HCT116 (cell line): ENCODE measurements at regions not wholly inside any gene's neighbourhood (a gene's known extent, or its start where the extent isn't known, plus 50 kb on each side); places are given as distances from the start of the nearest gene placed in this dataset.

ENCODE experiments used
- ATAC-seq: fragments of 200-7000 bp; cut with Tn5 transposase; 2 replicates; pipeline ENCODE4 v1.9.1; 2020; ENCODE audit warnings: mild to moderate bottlenecking, moderate library complexity
- BruUV-seq: library from RNA; stranded (reverse); fragments of 400-500 nt; replicated peaks from 2 replicates; lab custom pipeline; 2021; lab: Mats Ljungman, UMichigan
- CTCF ChIA-PET: fragments of 300-600 bp; sonication (Branson Sonifier 250); formaldehyde crosslinking; loops from one replicate; lab custom pipeline; 2021; ENCODE audit warnings: antibody characterized with exemption; lab: Charles Lee
- POLR2A ChIA-PET: fragments of 300-600, 350-600 bp; sonication (Branson Sonifier 250); formaldehyde crosslinking; loops from one replicate; lab custom pipeline; 2021; ENCODE audit warnings: antibody characterized with exemption; lab: Charles Lee
- RAD21 ChIA-PET, 2 experiments: fragments of 300-600 bp; sonication (Branson Sonifier 250); formaldehyde crosslinking; loops; one replicate each; lab custom pipeline; 2023; ENCODE audit warnings: low total read pairs in 2 of 2; ENCODE audit not compliant: uncharacterized antibody in 2 of 2, unreplicated experiment in 2 of 2, low non-redundant PET in 1 of 2; lab: Charles Lee
- DNase-seq: peaks from one replicate; pipeline ENCODE4 v3.0.0-alpha.2; 2010; ENCODE audit warnings: low read depth, low spot score
- H2AFZ ChIP-seq: fragments of 200-600 bp; shearing (Covaris generic), sonication (generic); 2 replicates; pipeline ENCODE4 v1.6.1; 2017; ENCODE audit warnings: low read depth, mixed run types, mixed read lengths, antibody characterized with exemption, low read length; ENCODE audit not compliant: poor library complexity, severe bottlenecking
- H3K27ac ChIP-seq: 2 replicates; pipeline ENCODE4 v1.5.1; 2012; ENCODE audit warnings: low read depth, low read length
- H3K27me3 ChIP-seq: fragments of 200-600 bp; sonication (generic); 2 replicates; pipeline ENCODE4 v1.6.1; 2016; ENCODE audit warnings: mixed run types, low read length, mixed read lengths; ENCODE audit not compliant: insufficient read depth
- H3K36me3 ChIP-seq, 2 experiments: fragments of 200-500 bp in 1 of 2; fragments of 200-600 bp in 1 of 2; sonication (Bioruptor generic) in 1 of 2; sonication (generic) in 1 of 2; 2 replicates each; pipeline versions ENCODE4 v1.5.1 to v1.6.1; 2014 to 2016; ENCODE audit warnings: low read length in 2 of 2, inconsistent platforms in 1 of 2, mixed read lengths in 1 of 2, mixed run types in 1 of 2; ENCODE audit not compliant: insufficient read depth in 2 of 2, control insufficient read depth in 1 of 2
- H3K4me1 ChIP-seq, 2 experiments: fragments of 200-600 bp in 1 of 2; sonication (generic) in 1 of 2; 2 replicates each; pipeline versions ENCODE4 v1.5.1 to v1.6.1; 2012 to 2017; ENCODE audit warnings: low read length in 2 of 2, inconsistent platforms in 1 of 2, mild to moderate bottlenecking in 1 of 2, mixed read lengths in 1 of 2, mixed run types in 1 of 2, moderate library complexity in 1 of 2; ENCODE audit not compliant: insufficient read depth in 2 of 2, control insufficient read depth in 1 of 2
- H3K4me2 ChIP-seq: fragments of 200-600 bp; sonication (generic); 2 replicates; pipeline ENCODE4 v1.6.1; 2017; ENCODE audit warnings: mixed run types, low read length, mixed read lengths
- H3K4me3 ChIP-seq, 2 experiments: fragments of 200-600 bp in 1 of 2; sonication (generic) in 1 of 2; replicated peaks in 1 of 2; 2 replicates each; pipeline ENCODE4 v1.5.1; 2011 to 2016; ENCODE audit warnings: low read length in 2 of 2, control low read depth in 1 of 2, low read depth in 1 of 2, mild to moderate bottlenecking in 1 of 2, mixed read lengths in 1 of 2, mixed run types in 1 of 2
- H3K79me2 ChIP-seq: fragments of 200-600 bp; sonication (generic); 2 replicates; pipeline ENCODE4 v1.6.1; 2017; ENCODE audit warnings: mild to moderate bottlenecking, mixed run types, low read length, moderate library complexity, mixed read lengths; ENCODE audit not compliant: insufficient read depth
- H3K9ac ChIP-seq: fragments of 200-600 bp; sonication (generic); 2 replicates; pipeline ENCODE4 v1.6.1; 2016; ENCODE audit warnings: low read length, mixed read lengths
- H3K9me2 ChIP-seq: fragments of 200-600 bp; sonication (generic), shearing (Covaris generic); 2 replicates; pipeline ENCODE4 v1.6.1; 2017; ENCODE audit warnings: mixed run types, mild to moderate bottlenecking, moderate library complexity; ENCODE audit not compliant: insufficient read depth
- H3K9me3 ChIP-seq, 2 experiments: fragments of 200-500 bp in 1 of 2; fragments of 200-600 bp in 1 of 2; sonication (Bioruptor generic) in 1 of 2; sonication (generic) in 1 of 2; 2 replicates each; pipeline ENCODE4 v1.6.1; 2014 to 2017; ENCODE audit warnings: low read length in 2 of 2, mixed read lengths in 2 of 2, inconsistent platforms in 1 of 2, low read depth in 1 of 2, mild to moderate bottlenecking in 1 of 2, mixed run types in 1 of 2, moderate library complexity in 1 of 2; ENCODE audit not compliant: control insufficient read depth in 1 of 2, insufficient read depth in 1 of 2
- H4K20me1 ChIP-seq: fragments of 200-600 bp; sonication (generic), shearing (Covaris generic); 2 replicates; pipeline ENCODE4 v1.6.1; 2017; ENCODE audit warnings: mixed run types, mild to moderate bottlenecking, moderate library complexity; ENCODE audit not compliant: insufficient read depth
- CEBPB ChIP-seq: IDR thresholded peaks from 2 replicates; pipeline ENCODE4 v1.6.1; 2012; ENCODE audit warnings: low read depth
- EGR1 ChIP-seq: IDR thresholded peaks from 2 replicates; pipeline ENCODE4 v1.6.1; 2012; ENCODE audit warnings: low read depth
- ELF1 ChIP-seq: IDR thresholded peaks from 2 replicates; pipeline ENCODE4 v1.6.1; 2012; ENCODE audit warnings: low read depth, borderline replicate concordance
- EZH2 ChIP-seq: fragments of 200-600 bp; sonication (generic); IDR thresholded peaks from 2 replicates; pipeline ENCODE4 v1.6.1; 2017; ENCODE audit warnings: antibody characterized with exemption, mixed run types
- EZH2phosphoT487 ChIP-seq: fragments of 200-600 bp; IDR thresholded peaks from 2 replicates; pipeline ENCODE4 v1.6.1; 2018; ENCODE audit warnings: antibody characterized with exemption, borderline replicate concordance
- FOSL1 ChIP-seq: IDR thresholded peaks from 2 replicates; pipeline ENCODE4 v1.6.1; 2012; ENCODE audit warnings: low read depth
- JUND ChIP-seq: IDR thresholded peaks from 2 replicates; pipeline ENCODE4 v1.6.1; 2012
- POLR2A ChIP-seq: IDR thresholded peaks from 2 replicates; pipeline ENCODE4 v1.7.0; 2011; ENCODE audit warnings: borderline replicate concordance; ENCODE audit not compliant: insufficient read depth, insufficient read length; ENCODE audit errors: extremely low read depth
- RAD21 ChIP-seq: IDR thresholded peaks from 2 replicates; pipeline ENCODE4 v1.6.1; 2012; ENCODE audit warnings: low read depth, mild to moderate bottlenecking
- SP1 ChIP-seq: IDR thresholded peaks from 2 replicates; pipeline ENCODE4 v1.6.1; 2012; ENCODE audit warnings: low read depth
- ZNF274 ChIP-seq: fragments of 200-500 bp; sonication (Bioruptor generic); IDR thresholded peaks from 2 replicates; pipeline ENCODE4 v1.6.1; 2014; ENCODE audit warnings: mild to moderate bottlenecking, low read depth, low read length, inconsistent platforms
- intact Hi-C: fragments of 100-400 bp; cut with micrococcal nuclease; formaldehyde crosslinking; loops from 2 replicates; pipeline ENCODE4 v1.10.0; 2022
- TF ChIP-seq, protein P1 (sequence below): IDR thresholded peaks from 2 replicates; pipeline ENCODE4 v1.6.1; 2012; ENCODE audit warnings: low read depth
- TF ChIP-seq, protein P2 (sequence below): IDR thresholded peaks from 2 replicates; pipeline ENCODE4 v1.6.1; 2012
- TF ChIP-seq, protein P3 (sequence below): IDR thresholded peaks from 2 replicates; pipeline ENCODE4 v1.6.1; 2012

DNA sequence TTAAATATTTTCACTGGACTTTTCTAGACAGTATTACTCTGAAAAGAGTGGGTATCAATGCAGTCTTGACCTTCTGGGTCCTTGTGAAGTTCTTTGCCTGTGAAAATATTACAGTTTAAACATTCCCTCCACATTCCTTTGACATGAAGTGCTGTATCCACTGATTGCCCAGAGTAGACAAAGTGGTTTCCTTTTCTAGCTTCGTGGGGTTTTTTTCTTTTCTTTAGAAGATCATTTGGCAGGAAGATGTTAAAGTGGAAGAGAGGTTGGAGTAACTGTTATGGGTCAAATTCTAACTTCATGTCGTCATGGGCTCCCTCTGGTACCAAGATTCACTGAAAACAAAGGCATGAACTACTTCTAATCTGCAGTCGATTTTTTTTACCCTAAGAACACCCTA, 496.9 kb downstream of the EPHA4 start:
- TF ChIP-seq EZH2phosphoT487 (no peak), CEBPB (no peak), EZH2 (no peak), RAD21 (no peak), FOSL1 (no peak), SP1 (no peak), ELF1 (no peak), JUND (no peak), EGR1 (no peak), ZNF274 (no peak), POLR2A (no peak)
- TF ChIP-seq, protein P1, sequence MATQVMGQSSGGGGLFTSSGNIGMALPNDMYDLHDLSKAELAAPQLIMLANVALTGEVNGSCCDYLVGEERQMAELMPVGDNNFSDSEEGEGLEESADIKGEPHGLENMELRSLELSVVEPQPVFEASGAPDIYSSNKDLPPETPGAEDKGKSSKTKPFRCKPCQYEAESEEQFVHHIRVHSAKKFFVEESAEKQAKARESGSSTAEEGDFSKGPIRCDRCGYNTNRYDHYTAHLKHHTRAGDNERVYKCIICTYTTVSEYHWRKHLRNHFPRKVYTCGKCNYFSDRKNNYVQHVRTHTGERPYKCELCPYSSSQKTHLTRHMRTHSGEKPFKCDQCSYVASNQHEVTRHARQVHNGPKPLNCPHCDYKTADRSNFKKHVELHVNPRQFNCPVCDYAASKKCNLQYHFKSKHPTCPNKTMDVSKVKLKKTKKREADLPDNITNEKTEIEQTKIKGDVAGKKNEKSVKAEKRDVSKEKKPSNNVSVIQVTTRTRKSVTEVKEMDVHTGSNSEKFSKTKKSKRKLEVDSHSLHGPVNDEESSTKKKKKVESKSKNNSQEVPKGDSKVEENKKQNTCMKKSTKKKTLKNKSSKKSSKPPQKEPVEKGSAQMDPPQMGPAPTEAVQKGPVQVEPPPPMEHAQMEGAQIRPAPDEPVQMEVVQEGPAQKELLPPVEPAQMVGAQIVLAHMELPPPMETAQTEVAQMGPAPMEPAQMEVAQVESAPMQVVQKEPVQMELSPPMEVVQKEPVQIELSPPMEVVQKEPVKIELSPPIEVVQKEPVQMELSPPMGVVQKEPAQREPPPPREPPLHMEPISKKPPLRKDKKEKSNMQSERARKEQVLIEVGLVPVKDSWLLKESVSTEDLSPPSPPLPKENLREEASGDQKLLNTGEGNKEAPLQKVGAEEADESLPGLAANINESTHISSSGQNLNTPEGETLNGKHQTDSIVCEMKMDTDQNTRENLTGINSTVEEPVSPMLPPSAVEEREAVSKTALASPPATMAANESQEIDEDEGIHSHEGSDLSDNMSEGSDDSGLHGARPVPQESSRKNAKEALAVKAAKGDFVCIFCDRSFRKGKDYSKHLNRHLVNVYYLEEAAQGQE, result no peak
- TF ChIP-seq, protein P2, sequence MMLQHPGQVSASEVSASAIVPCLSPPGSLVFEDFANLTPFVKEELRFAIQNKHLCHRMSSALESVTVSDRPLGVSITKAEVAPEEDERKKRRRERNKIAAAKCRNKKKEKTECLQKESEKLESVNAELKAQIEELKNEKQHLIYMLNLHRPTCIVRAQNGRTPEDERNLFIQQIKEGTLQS, result no peak
- TF ChIP-seq, protein P3, sequence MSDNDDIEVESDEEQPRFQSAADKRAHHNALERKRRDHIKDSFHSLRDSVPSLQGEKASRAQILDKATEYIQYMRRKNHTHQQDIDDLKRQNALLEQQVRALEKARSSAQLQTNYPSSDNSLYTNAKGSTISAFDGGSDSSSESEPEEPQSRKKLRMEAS, result no peak
- DNase-seq (no peak), ATAC-seq (no peak)
- no peak overlapping the region for H2AFZ ChIP-seq
- BruUV-seq, result no TSS peak
- CTCF ChIA-PET, result no interaction called here
- no peak overlapping the region for H3K4me3 ChIP-seq
- POLR2A ChIA-PET, result no interaction called here
- RAD21 ChIA-PET, result no interaction called here
- no peaks in the 10 kb centered on the region for H3K9me2 ChIP-seq
- no peak overlapping the region for H3K4me2 ChIP-seq
- no peak overlapping the region for H3K9ac ChIP-seq
- H3K79me2 ChIP-seq, result no peaks in the 10 kb centered on the region
- no peaks in the 10 kb centered on the region for H3K36me3 ChIP-seq
- H3K9me3 ChIP-seq, result no peaks in the 10 kb centered on the region
- intact Hi-C loops, result no loop called here
- H3K27ac ChIP-seq, result no peak overlapping the region
- no peaks in the 10 kb centered on the region for H3K27me3 ChIP-seq
- H3K4me1 ChIP-seq, result no peaks in the 10 kb centered on the region
- H4K20me1 ChIP-seq, result no peaks in the 10 kb centered on the region
